HG03025 (cell line): ENCODE measurements at regions not wholly inside any gene's neighbourhood (a gene's known extent, or its start where the extent isn't known, plus 50 kb on each side); places are given as distances from the start of the nearest gene placed in this dataset.
A peak's percentile ranks its signal among the peaks of the same experiment; 100 is the strongest.
"Not testable (repeated sequence)": the region's sequence is repeated elsewhere in the genome, so short reads cannot be mapped to it uniquely, and the experiment has no call there.

Experiments used
- ATAC-seq: cut with Tn5 transposase; IDR thresholded peaks from one replicate; pipeline ENCODE4 v1.9.1; 2021; ENCODE audit warnings: mild to moderate bottlenecking, moderate library complexity; ENCODE audit not compliant: unreplicated experiment, low FRiP score

DNA sequence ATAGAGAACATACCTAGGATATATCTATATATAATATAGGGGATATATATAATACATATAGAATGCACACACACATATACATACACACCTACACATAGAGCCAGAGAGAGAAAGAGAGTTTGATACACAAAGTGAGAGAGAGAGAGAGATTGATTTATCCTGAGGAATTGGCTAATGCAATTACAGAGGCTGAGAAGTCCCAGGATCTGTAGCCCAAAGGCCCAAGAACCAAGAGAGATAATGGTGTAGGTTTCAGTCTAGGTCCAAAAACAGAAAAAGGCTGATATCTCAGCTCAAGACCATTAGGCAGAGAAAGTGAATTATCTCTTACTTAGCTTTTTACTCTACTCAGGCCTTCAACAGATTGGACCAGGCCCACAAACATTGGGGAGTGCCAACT is 715.0 kb upstream of the LCORL start:
- ATAC-seq, result no peak

- ATAC-seq, result no peak
These were observed 714.2 kb upstream of the LCORL start for GRCh38 chr4:18735740-18736268.

- ATAC-seq, result no peak
These were observed 712.9 kb upstream of the LCORL start for GRCh38 chr4:18734405-18734804.

DNA sequence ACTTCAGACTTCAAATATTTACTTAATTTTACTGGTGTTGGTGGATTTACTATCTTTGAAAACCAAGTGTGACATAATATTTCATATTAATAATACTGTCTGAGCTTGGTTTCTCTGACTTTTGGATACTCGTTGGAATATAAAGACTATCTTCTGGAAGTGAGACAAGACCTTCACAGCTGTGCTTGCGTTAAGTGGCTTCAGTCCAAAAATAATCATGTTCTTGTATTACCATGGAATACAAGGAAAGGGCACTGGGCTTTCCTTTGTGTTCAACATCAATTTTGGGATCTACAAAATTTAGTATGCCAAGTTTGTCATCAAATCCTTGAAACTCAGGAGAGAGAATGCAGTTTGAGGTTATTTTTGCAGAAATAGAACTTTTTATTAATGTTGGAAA is 712.4 kb upstream of the LCORL start:
- no peak for ATAC-seq

GRCh38 chr4:18722748-18723191 is 701.2 kb upstream of the LCORL start:
- no peak for ATAC-seq

DNA sequence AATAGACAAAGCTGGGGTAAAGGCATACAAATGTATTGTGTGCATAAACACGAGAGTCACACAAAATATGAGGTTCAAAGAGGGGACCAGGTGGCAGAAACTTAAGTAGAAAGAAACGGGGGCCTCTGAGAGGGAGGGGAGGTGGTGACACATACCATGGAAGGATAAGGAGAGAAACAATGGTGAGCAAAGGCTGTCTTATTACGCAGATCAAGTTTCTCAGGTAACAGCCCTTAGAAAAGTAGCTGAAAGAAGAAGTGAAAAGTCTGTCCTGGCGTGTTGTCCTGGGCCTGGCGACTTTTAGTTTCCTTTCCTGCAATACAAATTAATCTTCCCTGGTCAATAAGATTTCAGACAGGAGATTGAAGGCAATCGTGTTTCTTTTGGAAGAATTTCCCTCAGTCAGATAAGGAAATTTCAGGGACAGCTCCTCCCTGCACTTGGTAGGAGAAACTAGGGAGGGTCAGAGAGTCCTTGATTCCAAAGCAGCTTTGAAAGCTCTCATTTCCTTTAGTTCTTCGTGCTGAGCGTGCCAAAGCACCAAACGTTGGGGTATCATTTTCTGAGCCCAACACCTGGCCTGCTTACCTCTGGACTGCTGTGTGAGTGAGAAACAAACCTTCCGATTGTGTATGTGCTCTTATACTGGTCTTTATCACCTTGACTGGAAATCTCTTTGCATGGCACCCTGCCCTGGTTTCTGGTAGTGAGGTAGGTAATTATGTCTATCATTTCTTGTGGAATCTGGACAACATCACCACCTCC is 676.7 kb upstream of the LCORL start:
- ATAC-seq, result no peak

- ATAC-seq, result no peak
These were observed 674.4 kb upstream of the LCORL start for GRCh38 chr4:18695733-18696527.

DNA sequence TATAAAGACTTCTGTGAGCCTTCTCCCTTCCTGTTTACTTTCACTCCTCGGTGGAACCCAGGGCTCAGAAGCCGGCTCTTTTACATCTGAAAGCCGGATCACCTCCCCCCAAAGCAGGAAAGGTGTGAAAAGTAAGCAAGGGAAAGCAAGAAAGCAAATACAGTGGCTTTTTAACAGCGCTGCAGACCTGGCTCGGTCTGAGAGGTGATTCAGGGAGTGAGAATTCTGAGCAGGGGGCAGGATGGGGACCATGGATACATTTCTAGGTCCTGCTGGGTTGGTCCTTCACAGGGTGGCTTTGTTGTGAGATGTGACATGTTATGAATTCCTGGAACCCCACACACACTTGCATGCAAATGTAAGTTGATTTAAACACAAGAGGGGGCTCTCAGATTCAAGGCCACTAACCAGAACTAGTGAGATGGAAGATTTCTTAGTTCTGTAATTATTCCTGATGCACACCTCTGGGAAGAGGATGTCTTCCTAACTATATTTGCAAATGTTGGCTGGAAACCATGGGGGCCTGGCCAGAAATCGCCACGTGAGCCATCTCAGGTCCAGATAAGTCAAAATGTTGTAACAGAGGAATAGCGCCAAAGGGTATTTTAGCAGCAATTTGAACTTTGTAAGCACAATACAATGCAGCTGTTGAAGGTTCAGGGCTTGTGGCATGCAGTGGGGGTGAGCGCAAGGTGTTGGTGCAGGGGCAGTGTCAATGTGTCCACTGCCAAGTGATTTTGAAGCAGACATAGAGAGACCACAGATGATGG is 670.1 kb upstream of the LCORL start:
- ATAC-seq, result no peak

DNA sequence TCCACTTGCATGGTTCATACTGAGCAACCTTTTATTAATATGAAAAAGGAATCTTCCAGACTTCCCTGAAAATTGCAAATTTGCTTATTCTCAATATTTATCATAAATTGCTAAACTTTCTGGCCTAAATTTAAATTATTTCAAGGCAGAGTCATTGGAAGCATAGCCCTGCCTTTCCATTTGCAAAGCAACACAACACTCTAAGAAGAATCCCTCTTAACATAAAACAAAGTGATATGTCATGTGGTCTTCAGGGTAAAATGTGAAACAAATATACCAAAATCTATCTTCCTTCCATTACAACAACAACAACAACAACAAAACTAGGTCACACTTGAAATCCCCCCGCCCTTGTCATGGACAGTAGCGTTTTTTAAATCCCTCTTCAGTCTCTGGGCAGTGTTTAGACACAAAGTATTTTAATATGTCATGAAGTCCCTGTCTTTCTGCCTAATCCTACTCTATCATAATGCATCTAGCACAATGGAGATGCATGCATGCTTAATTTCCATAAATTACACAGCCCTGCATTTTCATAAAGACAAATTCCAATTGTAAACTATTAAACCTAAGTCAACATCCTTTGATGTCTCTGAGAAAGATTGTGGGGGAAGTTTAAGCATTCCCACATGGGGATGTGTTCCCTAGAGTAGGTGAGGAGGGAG is 668.9 kb upstream of the LCORL start:
- no peak for ATAC-seq

GRCh38 chr4:18689308-18690115 is 668.0 kb upstream of the LCORL start:
- peak; percentile 70 for ATAC-seq

- ATAC-seq, result not testable (repeated sequence)
These were observed 666.8 kb upstream of the LCORL start for GRCh38 chr4:18688351-18688750.

DNA sequence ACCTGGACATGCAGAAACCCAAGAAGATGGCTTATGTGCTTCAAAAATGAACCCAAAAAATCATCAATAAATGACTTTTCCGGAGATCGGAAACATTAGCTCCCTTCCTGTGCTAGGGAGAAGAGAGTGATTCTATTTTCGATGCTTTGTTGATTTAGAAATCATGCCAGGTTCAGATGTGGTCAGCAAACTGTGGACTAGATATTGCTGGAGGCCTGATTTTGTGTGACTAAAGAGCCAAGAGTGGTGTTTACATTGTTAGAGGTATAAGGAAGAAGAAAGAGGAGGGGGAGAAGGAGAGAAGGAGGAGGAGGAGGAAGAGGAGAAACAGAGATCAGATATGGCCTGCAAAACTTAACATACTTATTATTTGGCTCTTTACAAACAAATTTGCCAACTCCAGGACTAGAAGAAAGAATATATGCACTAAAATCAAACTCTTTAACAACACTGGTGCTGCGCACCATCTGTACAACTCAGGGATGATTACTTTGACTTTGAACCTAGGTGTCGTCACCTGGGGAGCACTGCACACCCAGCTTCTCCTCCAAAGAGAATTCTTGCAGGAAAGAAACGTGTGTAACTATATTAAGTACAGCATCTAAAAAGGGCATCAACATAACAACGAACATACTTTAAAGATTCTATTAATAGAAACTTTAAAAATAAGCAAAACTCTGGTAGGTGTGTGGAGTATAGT is 664.9 kb upstream of the LCORL start:
- ATAC-seq, result no peak

- no peak for ATAC-seq
These were observed 663.4 kb upstream of the LCORL start for GRCh38 chr4:18684932-18685331.

GRCh38 chr4:18676526-18676915 is 655.0 kb upstream of the LCORL start:
- ATAC-seq, result no peak

- no peak for ATAC-seq
These were observed 654.3 kb upstream of the LCORL start for GRCh38 chr4:18675586-18676525.

- no peak for ATAC-seq
These were observed 648.5 kb upstream of the LCORL start for GRCh38 chr4:18670034-18670433.

DNA sequence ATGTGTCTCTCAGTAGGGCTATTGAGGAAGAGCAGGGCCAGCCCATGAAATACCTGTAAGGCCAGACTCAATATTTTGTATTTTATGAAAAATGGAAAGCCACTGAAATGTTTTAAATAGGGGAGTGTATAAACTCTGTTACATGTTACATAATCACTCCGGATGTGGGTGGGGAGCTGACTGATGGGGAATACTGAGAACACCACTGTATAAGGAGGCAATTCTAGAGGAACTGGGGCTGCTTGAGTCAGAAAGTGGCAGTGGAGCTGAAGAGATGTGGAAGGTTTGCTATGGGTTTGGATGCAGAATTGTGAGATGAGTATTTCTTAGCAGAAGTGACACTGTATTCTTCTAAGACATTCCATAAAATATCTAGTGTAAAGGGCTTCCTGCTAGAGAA is 647.8 kb upstream of the LCORL start:
- ATAC-seq, result no peak

GRCh38 chr4:18666322-18666721 is 644.8 kb upstream of the LCORL start:
- ATAC-seq, result no peak
